ENCODE measurements at regions not wholly inside any gene's neighbourhood (a gene's known extent, or its start where the extent isn't known, plus 50 kb on each side); places are given as distances from the start of the nearest gene placed in this dataset.

- WGBS, 2 donors: 17 to 24% methylated on average over 2 of the region's 2 CpGs
- H3K9me3 ChIP-seq: no peaks in the 10 kb centered on the region
- no peak for DNase-seq
Measured at GRCh38 chr17:33730131-33730530, 437.0 kb upstream of the ASIC2 start.

GRCh38 chr17:33732116-33732515, 439.0 kb upstream of the ASIC2 start:
- Histone ChIP-seq H3K36me3 (ENCODE audit: low read depth, missing control alignments) (no peaks in the 10 kb centered on the region), H3K27me3 (no peaks in the 10 kb centered on the region), H3K9me3 (no peaks in the 10 kb centered on the region), H3K27ac (no peak overlapping the region), H3K4me3 (no peak overlapping the region), H3K4me1 (no peaks in the 10 kb centered on the region)
- DNase-seq: no peak
- TF ChIP-seq CTCF (IDR thresholded peaks at IDR 0.05) (no peak), POLR2A (IDR thresholded peaks at IDR 0.05) (no peak)
- intact Hi-C loops (cut with DNase I; ENCODE audit: low total_unique reads): no loop called here
- 13 to 19% methylated on average over 3 of the region's 3 CpGs for WGBS, 2 donors

More at GRCh38 chr17:33730131-33730530, 437.0 kb upstream of the ASIC2 start:
- H3K4me1 ChIP-seq: no peaks in the 10 kb centered on the region
- no peaks in the 10 kb centered on the region for H3K36me3 ChIP-seq (ENCODE audit: low read depth, missing control alignments)
- intact Hi-C loops (cut with DNase I; ENCODE audit: low total_unique reads): no loop called here
- TF ChIP-seq POLR2A (IDR thresholded peaks at IDR 0.05) (no peak), CTCF (IDR thresholded peaks at IDR 0.05) (no peak)
- no peaks in the 10 kb centered on the region for H3K27me3 ChIP-seq
- H3K4me3 ChIP-seq: no peak overlapping the region
- H3K27ac ChIP-seq: no peak overlapping the region

DNA sequence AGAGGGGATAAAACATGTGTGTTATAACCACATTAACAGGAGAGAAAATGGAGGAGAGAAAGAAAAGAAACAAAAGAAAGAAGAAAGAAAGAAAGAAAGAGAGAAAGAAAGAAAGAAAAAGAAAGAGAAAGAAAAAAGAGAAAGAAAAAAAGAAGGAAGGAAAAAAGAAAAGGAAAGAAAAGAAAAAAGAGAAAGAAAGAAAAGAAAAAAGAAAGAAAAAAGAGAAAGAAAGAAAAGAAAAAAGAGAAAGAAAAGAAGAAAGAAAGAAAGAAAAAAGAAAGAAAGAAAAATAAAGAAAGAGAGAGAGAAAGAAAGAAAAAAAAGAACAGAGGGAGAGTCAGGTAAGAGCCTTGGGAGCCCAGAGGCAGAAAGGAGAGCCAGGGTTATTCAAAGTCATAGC, 446.6 kb upstream of the ASIC2 start:
- H3K27me3 ChIP-seq: no peaks in the 10 kb centered on the region
- H3K36me3 ChIP-seq (ENCODE audit: low read depth, missing control alignments): no peaks in the 10 kb centered on the region
- TF ChIP-seq POLR2A (IDR thresholded peaks at IDR 0.05) (no peak), CTCF (IDR thresholded peaks at IDR 0.05) (no peak)
- no peak overlapping the region for H3K27ac ChIP-seq
- no peak overlapping the region for H3K4me3 ChIP-seq
- H3K4me1 ChIP-seq: no peaks in the 10 kb centered on the region
- intact Hi-C loops (cut with DNase I; ENCODE audit: low total_unique reads): no loop called here
- DNase-seq: no peak
- H3K9me3 ChIP-seq: no peaks in the 10 kb centered on the region

- DNase-seq: no peak
- intact Hi-C loops (cut with DNase I; ENCODE audit: low total_unique reads): no loop called here
- H3K4me1 ChIP-seq: no peaks in the 10 kb centered on the region
- no peak overlapping the region for H3K4me3 ChIP-seq
- TF ChIP-seq POLR2A (IDR thresholded peaks at IDR 0.05) (no peak), CTCF (IDR thresholded peaks at IDR 0.05) (no peak)
- no peak overlapping the region for H3K27ac ChIP-seq
- no peaks in the 10 kb centered on the region for H3K36me3 ChIP-seq (ENCODE audit: low read depth, missing control alignments)
- no peaks in the 10 kb centered on the region for H3K27me3 ChIP-seq
- H3K9me3 ChIP-seq: no peaks in the 10 kb centered on the region
- 58 to 73% methylated on average over 3 of the region's 3 CpGs for WGBS, 2 donors
Measured at GRCh38 chr17:33745047-33745760, 452.1 kb upstream of the ASIC2 start.

- Histone ChIP-seq H3K27ac (no peak overlapping the region), H3K4me3 (no peak overlapping the region), H3K36me3 (ENCODE audit: low read depth, missing control alignments) (no peaks in the 10 kb centered on the region), H3K4me1 (no peaks in the 10 kb centered on the region), H3K9me3 (no peaks in the 10 kb centered on the region), H3K27me3 (no peaks in the 10 kb centered on the region)
- TF ChIP-seq POLR2A (IDR thresholded peaks at IDR 0.05): no peak
- no peak for TF ChIP-seq CTCF (IDR thresholded peaks at IDR 0.05)
- intact Hi-C loops (cut with DNase I; ENCODE audit: low total_unique reads): no loop called here
- 79 to 90% methylated on average over 6 of the region's 6 CpGs for WGBS, 2 donors
- no peak for DNase-seq
Measured at GRCh38 chr17:33749171-33749570, 456.1 kb upstream of the ASIC2 start.

Measured in testis (tissue), 2 donors.